Neural cell (in vitro differentiated cells): ENCODE measurements at regions not wholly inside any gene's neighbourhood (a gene's known extent, or its start where the extent isn't known, plus 50 kb on each side); places are given as distances from the start of the nearest gene placed in this dataset.

ENCODE experiments used
- H2AFZ ChIP-seq: fragments of 200-600, 300-800 bp; sonication (generic), shearing (Covaris generic); 2 replicates; pipeline ENCODE4 v1.6.0; 2014; ENCODE audit warnings: low read depth, mild to moderate bottlenecking, antibody characterized with exemption, low read length, moderate library complexity
- H3F3A ChIP-seq: fragments of 200-600 bp; shearing (Covaris generic); 2 replicates; pipeline ENCODE4 v1.6.1; 2016; ENCODE audit warnings: mild to moderate bottlenecking, moderate library complexity, mixed read lengths, antibody characterized with exemption, low read length; ENCODE audit not compliant: insufficient read depth, poor library complexity, severe bottlenecking
- H3K27ac ChIP-seq: fragments of 200-600, 300-800 bp; sonication (generic), shearing (Covaris generic); 2 replicates; pipeline ENCODE4 v1.5.1; 2014; ENCODE audit warnings: mild to moderate bottlenecking, low read length, moderate library complexity
- H3K27me3 ChIP-seq: fragments of 300-800, 200-600 bp; sonication (generic), shearing (Covaris generic); 2 replicates; pipeline ENCODE4 v1.6.0; 2014; ENCODE audit warnings: mild to moderate bottlenecking, low read depth, low read length, moderate library complexity; ENCODE audit not compliant: insufficient read depth
- H3K36me3 ChIP-seq: fragments of 300-800, 200-600 bp; sonication (generic), shearing (Covaris generic); 2 replicates; pipeline ENCODE4 v1.5.1; 2014; ENCODE audit warnings: mild to moderate bottlenecking, antibody characterized with exemption, low read length, moderate library complexity; ENCODE audit not compliant: insufficient read depth
- H3K4me2 ChIP-seq: fragments of 300-800, 200-600 bp; sonication (generic), shearing (Covaris generic); 2 replicates; pipeline ENCODE4 v1.6.0; 2014; ENCODE audit warnings: mild to moderate bottlenecking, low read length
- H3K4me3 ChIP-seq: fragments of 300-800, 200-600 bp; sonication (generic), shearing (Covaris generic); 2 replicates; pipeline ENCODE4 v1.5.1; 2014; ENCODE audit warnings: mild to moderate bottlenecking, low read length, moderate library complexity
- H3K79me2 ChIP-seq: fragments of 200-600 bp; shearing (Covaris generic); replicated peaks from 2 replicates; pipeline ENCODE4 v1.6.0; 2014; ENCODE audit warnings: mild to moderate bottlenecking, low read length, moderate library complexity; ENCODE audit not compliant: insufficient read depth
- H3K9ac ChIP-seq: fragments of 300-800, 200-600 bp; sonication (generic), shearing (Covaris generic); 2 replicates; pipeline ENCODE4 v1.6.1; 2016; ENCODE audit warnings: mild to moderate bottlenecking, low read length, mixed read lengths
- H3K9me2 ChIP-seq: fragments of 200-600 bp; shearing (Covaris generic); 2 replicates; pipeline ENCODE4 v1.6.1; 2016; ENCODE audit warnings: mild to moderate bottlenecking, low read length, mixed read lengths; ENCODE audit not compliant: insufficient read depth
- H3K9me3 ChIP-seq: fragments of 200-600, 300-800 bp; sonication (generic), shearing (Covaris generic); 2 replicates; pipeline ENCODE4 v1.6.1; 2016; ENCODE audit warnings: mild to moderate bottlenecking, mixed run types, low read length, moderate library complexity, mixed read lengths
- H4K20me1 ChIP-seq: fragments of 200-600 bp; shearing (Covaris generic); 2 replicates; pipeline ENCODE4 v1.6.1; 2016; ENCODE audit warnings: mild to moderate bottlenecking, mixed run types; ENCODE audit not compliant: insufficient read depth
- EP300 ChIP-seq: fragments of 450-650 bp; conservative IDR thresholded peaks from 2 replicates; pipeline ENCODE4 v1.6.1; 2014; ENCODE audit warnings: antibody characterized with exemption, mild to moderate bottlenecking, moderate library complexity; ENCODE audit not compliant: poor library complexity, severe bottlenecking
- EZH2 ChIP-seq: fragments of 200-600, 300-800 bp; shearing (Covaris generic), sonication (generic); IDR thresholded peaks from 2 replicates; pipeline ENCODE4 v1.6.1; 2014; ENCODE audit warnings: antibody characterized with exemption, low read length, borderline replicate concordance, mild to moderate bottlenecking; ENCODE audit not compliant: insufficient read depth, poor library complexity, severe bottlenecking
- MXI1 ChIP-seq: fragments of 450-650 bp; conservative IDR thresholded peaks from 2 replicates; pipeline ENCODE4 v1.6.1; 2014; ENCODE audit warnings: antibody characterized with exemption, mild to moderate bottlenecking; ENCODE audit not compliant: poor library complexity, severe bottlenecking
- POLR2AphosphoS5 ChIP-seq: IDR thresholded peaks from 2 replicates; pipeline ENCODE4 v1.6.1; 2012
- RAD21 ChIP-seq: fragments of 450-650 bp; conservative IDR thresholded peaks from 2 replicates; pipeline ENCODE4 v1.6.1; 2014; ENCODE audit warnings: antibody characterized with exemption, mild to moderate bottlenecking, moderate library complexity
- SMC3 ChIP-seq: fragments of 450-650 bp; conservative IDR thresholded peaks from 2 replicates; pipeline ENCODE4 v1.6.1; 2014; ENCODE audit warnings: antibody characterized with exemption, mild to moderate bottlenecking, moderate library complexity; ENCODE audit not compliant: poor library complexity
- TAF1 ChIP-seq: IDR thresholded peaks from 2 replicates; pipeline ENCODE4 v1.6.1; 2012; ENCODE audit warnings: low read depth
- TF ChIP-seq, protein P1 (sequence below): fragments of 450-650 bp; IDR thresholded peaks from 2 replicates; pipeline ENCODE4 v1.5.1; 2014; ENCODE audit warnings: antibody characterized with exemption, mild to moderate bottlenecking, moderate library complexity; ENCODE audit not compliant: poor library complexity, severe bottlenecking
- TF ChIP-seq, protein P2 (sequence below): IDR thresholded peaks from 2 replicates; pipeline ENCODE4 v1.6.1; 2012; ENCODE audit warnings: borderline replicate concordance

DNA sequence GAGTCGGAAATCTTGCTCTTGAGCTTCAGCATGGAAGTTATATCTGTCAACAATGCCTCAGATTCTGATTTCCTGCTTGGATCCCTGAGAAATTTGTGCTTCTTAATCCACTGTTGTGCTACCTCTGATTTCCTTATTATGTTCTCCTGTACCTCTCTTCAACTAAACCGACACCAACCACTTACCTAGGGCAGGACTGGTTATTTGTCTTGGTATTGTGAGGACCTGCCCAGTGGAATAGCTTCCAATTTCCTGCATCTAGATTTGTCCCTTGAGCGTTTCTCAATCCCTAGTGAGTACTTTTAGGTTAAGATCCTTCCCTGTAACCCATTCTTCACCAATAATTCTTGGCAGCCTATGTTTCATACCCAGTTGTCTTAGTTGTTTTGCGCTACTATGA is 720.5 kb upstream of the ZNF385D start:
- no peaks in the 10 kb centered on the region for H3K9me3 ChIP-seq
- no peaks in the 10 kb centered on the region for H3K27me3 ChIP-seq
- H3K27ac ChIP-seq: no peak overlapping the region
- H3K36me3 ChIP-seq: no peaks in the 10 kb centered on the region
- no peak overlapping the region for H3K4me3 ChIP-seq
- H3K79me2 ChIP-seq: no peaks in the 10 kb centered on the region
- H4K20me1 ChIP-seq: no peaks in the 10 kb centered on the region
- TF ChIP-seq EP300: no peak
- no peaks in the 10 kb centered on the region for H3F3A ChIP-seq
- H3K9me2 ChIP-seq: no peaks in the 10 kb centered on the region
- no peak overlapping the region for H3K9ac ChIP-seq
- no peak overlapping the region for H2AFZ ChIP-seq
- no peak overlapping the region for H3K4me2 ChIP-seq

DNA sequence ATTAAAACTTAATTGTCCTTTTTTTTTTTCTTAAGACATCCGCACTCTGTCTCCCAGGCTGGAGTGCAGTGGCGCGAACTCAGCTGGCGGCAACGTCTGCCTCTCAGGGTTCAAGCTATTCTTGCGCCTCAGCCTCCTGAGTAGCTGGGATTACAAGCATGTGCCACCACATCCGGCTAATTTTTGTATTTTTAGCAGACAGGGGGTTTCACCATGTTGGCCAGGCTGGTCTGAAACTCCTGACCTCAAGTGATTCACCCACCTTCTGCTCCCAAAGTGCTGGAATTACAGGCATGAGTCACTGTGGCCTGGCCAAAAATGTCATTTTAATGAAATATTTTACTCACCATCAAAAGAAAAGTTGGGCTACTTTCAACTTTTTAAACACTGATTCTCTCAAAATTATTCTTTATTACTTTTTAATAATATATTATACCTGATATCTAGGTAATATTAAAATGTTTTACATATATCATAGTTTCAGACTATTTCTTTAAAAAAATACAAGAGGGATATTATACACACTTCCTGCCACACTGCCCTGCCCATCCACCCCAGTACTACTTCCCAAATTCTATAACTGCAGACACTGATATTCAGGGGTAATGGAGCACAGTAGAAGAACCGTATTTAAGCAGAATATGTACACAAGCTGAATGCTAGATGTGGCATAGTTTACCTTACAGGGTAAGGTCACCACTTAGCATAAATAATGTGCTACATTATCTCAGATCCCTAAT is 723.9 kb upstream of the ZNF385D start:
- no peak overlapping the region for H3K4me3 ChIP-seq
- H2AFZ ChIP-seq: no peak overlapping the region
- no peaks in the 10 kb centered on the region for H3K36me3 ChIP-seq
- no peak overlapping the region for H3K9ac ChIP-seq
- H3K79me2 ChIP-seq: no peaks in the 10 kb centered on the region
- no peaks in the 10 kb centered on the region for H3K9me2 ChIP-seq
- no peaks in the 10 kb centered on the region for H3K27me3 ChIP-seq
- TF ChIP-seq, protein P1, sequence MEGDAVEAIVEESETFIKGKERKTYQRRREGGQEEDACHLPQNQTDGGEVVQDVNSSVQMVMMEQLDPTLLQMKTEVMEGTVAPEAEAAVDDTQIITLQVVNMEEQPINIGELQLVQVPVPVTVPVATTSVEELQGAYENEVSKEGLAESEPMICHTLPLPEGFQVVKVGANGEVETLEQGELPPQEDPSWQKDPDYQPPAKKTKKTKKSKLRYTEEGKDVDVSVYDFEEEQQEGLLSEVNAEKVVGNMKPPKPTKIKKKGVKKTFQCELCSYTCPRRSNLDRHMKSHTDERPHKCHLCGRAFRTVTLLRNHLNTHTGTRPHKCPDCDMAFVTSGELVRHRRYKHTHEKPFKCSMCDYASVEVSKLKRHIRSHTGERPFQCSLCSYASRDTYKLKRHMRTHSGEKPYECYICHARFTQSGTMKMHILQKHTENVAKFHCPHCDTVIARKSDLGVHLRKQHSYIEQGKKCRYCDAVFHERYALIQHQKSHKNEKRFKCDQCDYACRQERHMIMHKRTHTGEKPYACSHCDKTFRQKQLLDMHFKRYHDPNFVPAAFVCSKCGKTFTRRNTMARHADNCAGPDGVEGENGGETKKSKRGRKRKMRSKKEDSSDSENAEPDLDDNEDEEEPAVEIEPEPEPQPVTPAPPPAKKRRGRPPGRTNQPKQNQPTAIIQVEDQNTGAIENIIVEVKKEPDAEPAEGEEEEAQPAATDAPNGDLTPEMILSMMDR: no peak
- no peak for TF ChIP-seq RAD21
- no peak overlapping the region for H3K27ac ChIP-seq
- H3K9me3 ChIP-seq: no peaks in the 10 kb centered on the region
- no peak overlapping the region for H3K4me2 ChIP-seq
- H4K20me1 ChIP-seq: no peaks in the 10 kb centered on the region
- H3F3A ChIP-seq: no peaks in the 10 kb centered on the region

DNA sequence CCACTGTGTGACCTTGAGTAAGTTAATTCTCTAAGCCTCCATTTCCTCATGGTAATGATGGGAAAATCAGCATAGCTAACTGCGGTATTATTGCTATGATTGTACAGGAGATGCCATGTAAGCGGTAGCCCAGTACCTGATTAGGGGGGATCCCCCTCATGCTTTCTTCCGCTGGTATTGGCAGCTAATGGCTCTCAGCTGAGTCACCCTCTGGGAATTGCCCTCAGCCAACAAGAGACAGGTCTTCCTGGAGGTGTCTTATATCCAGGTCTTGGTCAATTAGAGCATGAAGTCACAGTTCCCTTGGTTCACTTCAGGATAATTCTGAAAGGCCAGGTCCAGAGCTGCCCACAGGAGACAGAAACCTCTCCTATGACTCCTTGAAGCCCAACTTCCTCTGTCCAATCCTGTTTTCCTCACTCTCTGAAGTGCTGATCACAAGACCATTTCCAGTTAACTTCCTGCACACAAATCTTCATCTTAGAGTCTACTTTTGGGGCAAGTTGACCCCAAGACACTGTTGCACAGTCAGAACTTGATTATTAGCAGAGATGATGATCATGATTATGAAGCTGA is 724.7 kb upstream of the ZNF385D start:
- Histone ChIP-seq H4K20me1 (no peaks in the 10 kb centered on the region), H3K9me3 (no peaks in the 10 kb centered on the region), H3K4me3 (no peak overlapping the region), H3K27me3 (no peaks in the 10 kb centered on the region), H3K27ac (no peak overlapping the region), H3K79me2 (no peaks in the 10 kb centered on the region), H3K9me2 (no peaks in the 10 kb centered on the region), H3K36me3 (no peaks in the 10 kb centered on the region), H3K4me2 (no peak overlapping the region), H3K9ac (no peak overlapping the region), H3F3A (no peaks in the 10 kb centered on the region), H2AFZ (no peak overlapping the region)
- TF ChIP-seq, protein P2, sequence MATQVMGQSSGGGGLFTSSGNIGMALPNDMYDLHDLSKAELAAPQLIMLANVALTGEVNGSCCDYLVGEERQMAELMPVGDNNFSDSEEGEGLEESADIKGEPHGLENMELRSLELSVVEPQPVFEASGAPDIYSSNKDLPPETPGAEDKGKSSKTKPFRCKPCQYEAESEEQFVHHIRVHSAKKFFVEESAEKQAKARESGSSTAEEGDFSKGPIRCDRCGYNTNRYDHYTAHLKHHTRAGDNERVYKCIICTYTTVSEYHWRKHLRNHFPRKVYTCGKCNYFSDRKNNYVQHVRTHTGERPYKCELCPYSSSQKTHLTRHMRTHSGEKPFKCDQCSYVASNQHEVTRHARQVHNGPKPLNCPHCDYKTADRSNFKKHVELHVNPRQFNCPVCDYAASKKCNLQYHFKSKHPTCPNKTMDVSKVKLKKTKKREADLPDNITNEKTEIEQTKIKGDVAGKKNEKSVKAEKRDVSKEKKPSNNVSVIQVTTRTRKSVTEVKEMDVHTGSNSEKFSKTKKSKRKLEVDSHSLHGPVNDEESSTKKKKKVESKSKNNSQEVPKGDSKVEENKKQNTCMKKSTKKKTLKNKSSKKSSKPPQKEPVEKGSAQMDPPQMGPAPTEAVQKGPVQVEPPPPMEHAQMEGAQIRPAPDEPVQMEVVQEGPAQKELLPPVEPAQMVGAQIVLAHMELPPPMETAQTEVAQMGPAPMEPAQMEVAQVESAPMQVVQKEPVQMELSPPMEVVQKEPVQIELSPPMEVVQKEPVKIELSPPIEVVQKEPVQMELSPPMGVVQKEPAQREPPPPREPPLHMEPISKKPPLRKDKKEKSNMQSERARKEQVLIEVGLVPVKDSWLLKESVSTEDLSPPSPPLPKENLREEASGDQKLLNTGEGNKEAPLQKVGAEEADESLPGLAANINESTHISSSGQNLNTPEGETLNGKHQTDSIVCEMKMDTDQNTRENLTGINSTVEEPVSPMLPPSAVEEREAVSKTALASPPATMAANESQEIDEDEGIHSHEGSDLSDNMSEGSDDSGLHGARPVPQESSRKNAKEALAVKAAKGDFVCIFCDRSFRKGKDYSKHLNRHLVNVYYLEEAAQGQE: no peak
- TF ChIP-seq, protein P1: no peak
- TF ChIP-seq POLR2AphosphoS5: no peak
- TF ChIP-seq EZH2: no peak
- TF ChIP-seq MXI1: no peak
- TF ChIP-seq SMC3: no peak
- TF ChIP-seq EP300: no peak
- no peak for TF ChIP-seq TAF1
- TF ChIP-seq RAD21: no peak
